ENCODE measurements at regions not wholly inside any gene's neighbourhood (a gene's known extent, or its start where the extent isn't known, plus 50 kb on each side); places are given as distances from the start of the nearest gene placed in this dataset.
A peak's percentile ranks its signal among the peaks of the same experiment; 100 is the strongest.

GRCh38 chr6:137424251-137424650, 69.9 kb downstream of the OLIG3 start:
- H2AFZ ChIP-seq (ENCODE audit: low read length): no peak overlapping the region
- H3K9ac ChIP-seq (replicated peaks in 1 of 4; ENCODE audit: extremely low read depth in 1 of 4, low read depth in 3 of 4, low read length in 3 of 4): no peak overlapping the region
- H3K23me2 ChIP-seq (ENCODE audit: low read depth, low read length): no peaks in the 10 kb centered on the region
- H3K27ac ChIP-seq (ENCODE audit: low read depth, low read length): no peak overlapping the region
- H3K4me2 ChIP-seq (ENCODE audit: insufficient read depth in 1 of 2, low read depth in 2 of 2, low read length in 2 of 2): peak overlapping the region; percentile 19 to 50
- H2AK5ac ChIP-seq (ENCODE audit: low read depth, low read length): no peak overlapping the region
- H3K14ac ChIP-seq (ENCODE audit: insufficient read length): no peak overlapping the region
- FAIRE-seq: no peak
- H3K36me3 ChIP-seq (ENCODE audit: control insufficient read depth in 2 of 4, insufficient read depth in 4 of 4, low read length in 3 of 4): no peaks in the 10 kb centered on the region
- H3K56ac ChIP-seq (replicated peaks; ENCODE audit: insufficient read length, low read depth, low read length): no peak overlapping the region
- no peak overlapping the region for H2BK15ac ChIP-seq (ENCODE audit: low read length)
- peak overlapping the region in 1 of 4 experiments; percentile 40; a peak in 2 of 8 replicates for H3K4me3 ChIP-seq (ENCODE audit: extremely low read depth in 1 of 4, insufficient read depth in 2 of 4, low read depth in 3 of 4, low read length in 4 of 4)
- H2BK120ac ChIP-seq (replicated peaks; ENCODE audit: low read depth, low read length): peak overlapping the region; percentile 7
- no peaks in the 10 kb centered on the region for H3K79me1 ChIP-seq (ENCODE audit: low read depth, low read length)
- H4K20me1 ChIP-seq (replicated peaks in 1 of 2; ENCODE audit: control insufficient read depth in 1 of 2, insufficient read depth in 2 of 2, low read length in 2 of 2): no peaks in the 10 kb centered on the region
- no peaks in the 10 kb centered on the region for H3K9me3 ChIP-seq (ENCODE audit: insufficient read depth in 2 of 2, low read depth in 1 of 2, low read length in 1 of 2)
- H2BK12ac ChIP-seq (ENCODE audit: low read depth, low read length): peak overlapping the region; percentile 68
- H4K8ac ChIP-seq (ENCODE audit: extremely low read depth, insufficient read depth, low read length): no peak overlapping the region
- DNase-seq (ENCODE audit: low read depth in 1 of 2, low spot score in 2 of 2): no peak
- H3K23ac ChIP-seq (ENCODE audit: insufficient read length): no peak overlapping the region
- ChIA-PET POLR2A (ENCODE audit: partially characterized antibody) (interaction anchor here (1.3 kb wide), 1 partner anchor 8 kb away, joined by 4 read pairs; no protein-coding TSS in a partner anchor), CTCF (ENCODE audit: partially characterized antibody) (interaction anchor here (0.6 to 2.0 kb wide), 2 partner anchors 95 to 110 kb away, joined by 3 to 5 read pairs; no protein-coding TSS in a partner anchor)
- no peak overlapping the region for H3K4ac ChIP-seq (replicated peaks; ENCODE audit: insufficient read length, low read depth, low read length)
- no peaks in the 10 kb centered on the region for H3K27me3 ChIP-seq (replicated peaks in 1 of 4; ENCODE audit: control insufficient read depth in 3 of 4, extremely low read depth in 1 of 4, insufficient read depth in 3 of 4, low read length in 3 of 4)
- peak overlapping the region; percentile 80 for H4K5ac ChIP-seq (ENCODE audit: insufficient read length, low read depth, low read length)
- H2BK20ac ChIP-seq (ENCODE audit: low read length): peak overlapping the region; percentile 75; the same call in 1 of the 2 replicates
- H3K4me1 ChIP-seq (replicated peaks in 1 of 4; ENCODE audit: control insufficient read depth in 3 of 4, insufficient read depth in 4 of 4, low read length in 3 of 4): peaks cover 2 to 9% (median 4%) of the 10 kb centered on the region in 4 experiments; a peak in 4 of 7 replicates
- 19% methylated on average over 3 of the region's 3 CpGs; no CpG with 5 or more reads in 1 of the 2 experiments for WGBS, 2 experiments (ENCODE audit: extremely low coverage in 1 of 2, insufficient coverage in 1 of 2, insufficient read length in 1 of 2, insufficient replicate concordance in 2 of 2, low coverage in 1 of 2, low lambda C conversion rate in 2 of 2, missing lambda C conversion rate in 1 of 2)
- no peak overlapping the region for H2BK5ac ChIP-seq (ENCODE audit: low read depth, low read length)
- no peaks in the 10 kb centered on the region for H3K79me2 ChIP-seq (ENCODE audit: control insufficient read depth in 1 of 2, insufficient read depth in 2 of 2, low read length in 2 of 2)
- H3K18ac ChIP-seq (ENCODE audit: extremely low read depth, low read length): peak overlapping the region; percentile 88; the same call in 1 of the 2 replicates
- no peak overlapping the region for H4K91ac ChIP-seq (replicated peaks; ENCODE audit: insufficient read length, low read length)
- TF ChIP-seq RAD21 (IDR thresholded peaks at IDR 0.05 in 1 of 2, conservative IDR thresholded peaks at IDR 0.05 in 1 of 2; ENCODE audit: low read depth in 2 of 2, low read length in 2 of 2): no peak
- no peak for TF ChIP-seq SIN3A (conservative IDR thresholded peaks at IDR 0.05 in 1 of 2, IDR thresholded peaks at IDR 0.05 in 1 of 2; ENCODE audit: low read depth in 1 of 2, low read length in 2 of 2)
- TF ChIP-seq YY1 (IDR thresholded peaks at IDR 0.05; ENCODE audit: low read depth, low read length): no peak
- TF ChIP-seq CEBPB (IDR thresholded peaks at IDR 0.05; ENCODE audit: low read depth, low read length): no peak
- TF ChIP-seq HDAC6 (IDR thresholded peaks at IDR 0.05; ENCODE audit: low read depth, low read length): no peak
- no peak for TF ChIP-seq E2F6 (IDR thresholded peaks at IDR 0.05)
- no peak for TF ChIP-seq SIRT6 (IDR thresholded peaks at IDR 0.05; ENCODE audit: low read length)
- TF ChIP-seq POLR2AphosphoS5 (IDR thresholded peaks at IDR 0.05; ENCODE audit: low read depth, low read length): no peak
- no peak for TF ChIP-seq RFX5 (IDR thresholded peaks at IDR 0.05; ENCODE audit: borderline replicate concordance, low read depth, low read length)
- no peak for TF ChIP-seq TBP (IDR thresholded peaks at IDR 0.05; ENCODE audit: low read depth, low read length)
- TF ChIP-seq PHF8 (conservative IDR thresholded peaks at IDR 0.05; ENCODE audit: low read depth, low read length): no peak

All from H1 (cell line).